A673 (cell line): ENCODE measurements at regions not wholly inside any gene's neighbourhood (a gene's known extent, or its start where the extent isn't known, plus 50 kb on each side); places are given as distances from the start of the nearest gene placed in this dataset.

Source experiments
- EZH2 ChIP-seq: fragments of 200-600 bp; sonication (generic); IDR thresholded peaks from 2 replicates; pipeline ENCODE4 v1.6.1; 2017; ENCODE audit warnings: borderline replicate concordance, low read depth, mild to moderate bottlenecking, mixed read lengths, antibody characterized with exemption, low read length; ENCODE audit not compliant: poor library complexity, severe bottlenecking
- TF ChIP-seq, protein P1 (sequence below): fragments of 300-800, 200-600 bp; sonication (generic); conservative IDR thresholded peaks from 2 replicates; pipeline ENCODE4 v1.5.1; 2017; ENCODE audit warnings: low read depth, mild to moderate bottlenecking, antibody characterized with exemption, low read length, moderate library complexity, mixed read lengths

DNA sequence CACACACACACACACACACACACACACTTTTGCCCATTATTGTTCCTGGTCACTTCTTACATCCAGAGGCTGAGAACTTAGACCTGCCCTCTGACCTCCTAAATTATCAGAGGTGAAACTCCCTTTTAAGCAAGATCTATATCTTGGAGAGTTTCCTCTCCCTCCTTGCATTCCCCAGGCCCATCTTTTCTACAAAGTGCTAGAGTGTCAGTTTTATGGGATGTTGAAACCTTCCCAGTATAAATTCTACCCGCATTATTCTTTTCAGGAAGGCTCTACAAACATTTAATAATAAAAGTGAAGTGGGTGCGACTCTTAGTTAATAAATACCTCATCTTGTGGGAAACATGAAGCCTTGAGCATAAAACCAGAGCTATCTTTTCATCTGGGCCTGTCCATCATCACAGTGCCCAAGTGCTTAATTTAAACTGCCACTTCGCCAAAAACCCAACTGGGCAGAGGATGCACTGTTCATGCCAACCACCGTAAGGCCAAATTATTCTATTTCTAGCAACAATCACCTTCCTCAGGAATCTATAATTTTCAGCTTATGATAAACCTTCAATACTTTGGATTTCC, 458.2 kb upstream of the RUNX1 start:
- TF ChIP-seq, protein P1, sequence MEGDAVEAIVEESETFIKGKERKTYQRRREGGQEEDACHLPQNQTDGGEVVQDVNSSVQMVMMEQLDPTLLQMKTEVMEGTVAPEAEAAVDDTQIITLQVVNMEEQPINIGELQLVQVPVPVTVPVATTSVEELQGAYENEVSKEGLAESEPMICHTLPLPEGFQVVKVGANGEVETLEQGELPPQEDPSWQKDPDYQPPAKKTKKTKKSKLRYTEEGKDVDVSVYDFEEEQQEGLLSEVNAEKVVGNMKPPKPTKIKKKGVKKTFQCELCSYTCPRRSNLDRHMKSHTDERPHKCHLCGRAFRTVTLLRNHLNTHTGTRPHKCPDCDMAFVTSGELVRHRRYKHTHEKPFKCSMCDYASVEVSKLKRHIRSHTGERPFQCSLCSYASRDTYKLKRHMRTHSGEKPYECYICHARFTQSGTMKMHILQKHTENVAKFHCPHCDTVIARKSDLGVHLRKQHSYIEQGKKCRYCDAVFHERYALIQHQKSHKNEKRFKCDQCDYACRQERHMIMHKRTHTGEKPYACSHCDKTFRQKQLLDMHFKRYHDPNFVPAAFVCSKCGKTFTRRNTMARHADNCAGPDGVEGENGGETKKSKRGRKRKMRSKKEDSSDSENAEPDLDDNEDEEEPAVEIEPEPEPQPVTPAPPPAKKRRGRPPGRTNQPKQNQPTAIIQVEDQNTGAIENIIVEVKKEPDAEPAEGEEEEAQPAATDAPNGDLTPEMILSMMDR = no peak
- no peak for TF ChIP-seq EZH2
